B cell (primary cell): ENCODE measurements at regions not wholly inside any gene's neighbourhood (a gene's known extent, or its start where the extent isn't known, plus 50 kb on each side); places are given as distances from the start of the nearest gene placed in this dataset.
A peak's percentile ranks its signal among the peaks of the same experiment; 100 is the strongest.
"Not testable (repeated sequence)": the region's sequence is repeated elsewhere in the genome, so short reads cannot be mapped to it uniquely, and the experiment has no call there.

Source experiments
- ATAC-seq: fragments of 200-7000 bp; cut with Tn5 transposase; one replicate; pipeline ENCODE4 v1.10.0; 2021; ENCODE audit warnings: low read depth, mild to moderate bottlenecking, moderate number of reproducible peaks, moderate library complexity
- CTCF ChIA-PET: fragments of 350-600 bp; sonication (Branson Sonifier 250); formaldehyde crosslinking; loops from one replicate; lab custom pipeline; 2021; ENCODE audit warnings: antibody characterized with exemption, inconsistent platforms; lab: Charles Lee
- POLR2A ChIA-PET: fragments of 350-600 bp; sonication (Branson Sonifier 250); formaldehyde crosslinking; loops from one replicate; lab custom pipeline; 2021; ENCODE audit warnings: antibody characterized with exemption; lab: Charles Lee
- DNase-seq: peaks from one replicate; pipeline ENCODE4 v3.0.0; 2013
- H2AFZ ChIP-seq: 2 replicates; pipeline ENCODE4 v1.6.1; 2012; ENCODE audit warnings: mild to moderate bottlenecking, low read depth, low read length; ENCODE audit not compliant: insufficient read depth, poor library complexity, severe bottlenecking
- H3K27ac ChIP-seq, 2 donors: 1 replicate in 1 of 2; 2 replicates in 1 of 2; pipeline ENCODE4 v1.5.1; 2012 to 2013; ENCODE audit warnings: low read length in 2 of 2, mild to moderate bottlenecking in 2 of 2, moderate library complexity in 1 of 2
- H3K27me3 ChIP-seq, 4 experiments: fragments of 200-600 bp in 1 of 4; sonication (generic) in 1 of 4; replicated peaks in 1 of 4; 1 replicate in 2 of 4; 2 replicates in 2 of 4; pipeline versions ENCODE4 v1.6.1 to v1.7.0; 2013 to 2016; ENCODE audit warnings: low read length in 3 of 4, mild to moderate bottlenecking in 2 of 4, mixed read lengths in 1 of 4, moderate library complexity in 1 of 4; ENCODE audit not compliant: insufficient read depth in 4 of 4, control insufficient read depth in 3 of 4; ENCODE audit errors: control extremely low read depth in 1 of 4
- H3K36me3 ChIP-seq, 2 experiments: replicated peaks in 1 of 2; 1 replicate in 1 of 2; 2 replicates in 1 of 2; pipeline versions ENCODE4 v1.6.1 to v1.7.1; 2013; ENCODE audit warnings: low read length in 1 of 2; ENCODE audit not compliant: insufficient read depth in 2 of 2, control insufficient read depth in 1 of 2; ENCODE audit errors: control extremely low read depth in 1 of 2, extremely low read depth in 1 of 2
- H3K4me1 ChIP-seq, 2 donors: fragments of 200-600 bp in 1 of 2; sonication (generic) in 1 of 2; 1 replicate in 1 of 2; 2 replicates in 1 of 2; pipeline versions ENCODE4 v1.5.1 to v1.6.1; 2013 to 2017; ENCODE audit warnings: low read length in 2 of 2; ENCODE audit not compliant: control insufficient read depth in 2 of 2, insufficient read depth in 2 of 2
- H3K4me2 ChIP-seq: replicated peaks from 2 replicates; pipeline ENCODE3; 2012; ENCODE audit warnings: mild to moderate bottlenecking, low read depth, low read length; ENCODE audit not compliant: poor library complexity, severe bottlenecking
- H3K4me3 ChIP-seq, 5 experiments: fragments of 200-600 bp in 1 of 5; sonication (generic) in 1 of 5; 1 replicate in 3 of 5; 2 replicates in 2 of 5; pipeline versions ENCODE4 v1.5.1 to v1.7.0; 2011 to 2016; ENCODE audit warnings: low read length in 4 of 5, mild to moderate bottlenecking in 4 of 5, low read depth in 2 of 5, control low read depth in 1 of 5, moderate library complexity in 1 of 5; ENCODE audit not compliant: insufficient read depth in 1 of 5; ENCODE audit errors: control extremely low read depth in 1 of 5, extremely low read depth in 1 of 5
- H3K79me2 ChIP-seq: fragments of 200-600 bp; sonication (generic); one replicate; pipeline ENCODE4 v1.6.0; 2016; ENCODE audit warnings: low read length; ENCODE audit not compliant: control insufficient read depth, insufficient read depth
- H3K9ac ChIP-seq: fragments of 200-600 bp; sonication (generic); 2 replicates; pipeline ENCODE4 v1.6.1; 2017; ENCODE audit warnings: mild to moderate bottlenecking, low read length, moderate library complexity
- H3K9me3 ChIP-seq, 3 donors: one replicate each; pipeline versions ENCODE4 v1.6.1 to v1.7.1; 2013; ENCODE audit warnings: low read length in 2 of 3; ENCODE audit not compliant: control insufficient read depth in 2 of 3, insufficient read depth in 1 of 3; ENCODE audit errors: control extremely low read depth in 1 of 3
- H4K20me1 ChIP-seq: 2 replicates; pipeline ENCODE4 v1.6.0; 2012; ENCODE audit warnings: mild to moderate bottlenecking, low read length; ENCODE audit not compliant: insufficient read depth, control insufficient read depth, poor library complexity, severe bottlenecking
- H3K27ac Mint-ChIP-seq: one replicate; pipeline ENCODE4 v1.8.0; 2021; ENCODE audit warnings: mixed read lengths
- H3K27me3 Mint-ChIP-seq: one replicate; pipeline ENCODE4 v1.8.0; 2021; ENCODE audit warnings: mixed read lengths
- H3K4me1 Mint-ChIP-seq: one replicate; pipeline ENCODE4 v1.8.0; 2021; ENCODE audit warnings: mixed read lengths
- H3K4me3 Mint-ChIP-seq: one replicate; pipeline ENCODE4 v1.8.0; 2021; ENCODE audit warnings: mixed read lengths
- H3K9me3 Mint-ChIP-seq: one replicate; pipeline ENCODE4 v1.8.0; 2022; ENCODE audit warnings: mixed read lengths; ENCODE audit not compliant: insufficient read depth
- CTCF ChIP-seq: fragments of 200-600 bp; IDR thresholded peaks from one replicate; pipeline ENCODE4 v1.8.0; 2022; ENCODE audit warnings: antibody characterized with exemption, mild to moderate bottlenecking
- EZH2 ChIP-seq: IDR thresholded peaks from 2 replicates; pipeline ENCODE4 v1.6.1; 2012; ENCODE audit warnings: borderline replicate concordance, low read depth, mild to moderate bottlenecking, moderate library complexity, low read length; ENCODE audit not compliant: insufficient read depth, poor library complexity, severe bottlenecking
- WGBS: methylation state at CpG from one replicate; pipeline ENCODE4 v1.1.5; 2013; ENCODE audit warnings: missing lambda C conversion rate; ENCODE audit not compliant: insufficient coverage; 5-methylcytosine and 5-hydroxymethylcytosine counted together
- intact Hi-C: fragments of 100-400 bp; cut with micrococcal nuclease; formaldehyde crosslinking; loops from one replicate; pipeline ENCODE4 v1.10.0; 2022

DNA sequence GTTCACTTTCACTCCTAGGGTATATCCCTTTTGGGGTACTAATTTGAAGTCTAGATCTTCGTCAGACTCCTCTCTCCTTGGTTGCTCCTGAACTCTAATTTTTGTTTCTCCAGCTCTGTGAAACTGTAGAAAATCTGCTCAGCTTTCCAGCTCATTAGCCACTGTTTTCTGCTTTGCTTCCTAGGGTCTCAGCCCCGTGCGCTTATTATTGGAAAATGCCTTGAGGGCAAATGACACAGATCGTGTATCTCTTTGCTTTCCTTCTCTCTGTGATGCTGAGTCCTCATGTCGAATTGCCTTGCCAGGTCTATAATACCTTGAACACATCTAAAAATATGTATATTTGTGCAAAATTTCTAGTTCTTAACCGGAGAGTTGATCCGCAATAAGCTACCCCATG, 731.1 kb downstream of the EDEM1 start:
- Histone ChIP-seq H3K4me1 (no peaks in the 10 kb centered on the region), H3K36me3 (no peaks in the 10 kb centered on the region), H2AFZ (no peak overlapping the region), H3K27ac (no peak overlapping the region), H3K4me2 (no peak overlapping the region), H3K9me3 (no peaks in the 10 kb centered on the region), H3K79me2 (no peaks in the 10 kb centered on the region), H3K4me3 (no peak overlapping the region), H3K9ac (no peak overlapping the region), H3K27me3 (no peaks in the 10 kb centered on the region), H4K20me1 (no peaks in the 10 kb centered on the region)
- Mint-ChIP-seq H3K27me3 (no peaks in the 10 kb centered on the region), H3K4me3 (no peak overlapping the region), H3K9me3 (peaks cover 4% of the 10 kb centered on the region), H3K4me1 (no peaks in the 10 kb centered on the region), H3K27ac (no peak overlapping the region)
- ATAC-seq, result no peak
- no peak for DNase-seq
- POLR2A ChIA-PET, result no interaction called here
- CTCF ChIA-PET, result no interaction called here
- intact Hi-C loops, result no loop called here
- 100% methylated on average over 2 of the region's 7 CpGs for WGBS
- no peak for TF ChIP-seq CTCF
- no peak for TF ChIP-seq EZH2

DNA sequence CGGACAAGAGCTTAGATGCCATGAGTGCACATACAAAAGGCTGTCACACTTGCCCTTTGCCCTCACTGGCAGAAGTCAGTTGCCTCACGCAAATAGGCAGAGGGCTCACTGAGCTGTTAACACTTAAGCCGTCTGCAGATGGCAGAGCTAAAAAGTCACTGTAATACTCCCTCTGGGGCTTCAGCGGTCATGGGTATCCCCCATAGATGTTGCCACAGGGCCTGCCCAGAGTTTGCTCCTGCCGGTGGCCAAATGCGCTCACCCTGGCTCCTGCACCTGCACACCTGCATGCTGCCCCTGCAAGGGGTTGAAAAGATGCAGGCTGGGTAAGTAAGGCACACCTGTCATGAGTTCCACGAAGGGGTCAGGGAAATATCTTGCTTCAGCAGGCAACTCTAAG, 741.5 kb downstream of the EDEM1 start:
- intact Hi-C loops, result no loop called here

DNA sequence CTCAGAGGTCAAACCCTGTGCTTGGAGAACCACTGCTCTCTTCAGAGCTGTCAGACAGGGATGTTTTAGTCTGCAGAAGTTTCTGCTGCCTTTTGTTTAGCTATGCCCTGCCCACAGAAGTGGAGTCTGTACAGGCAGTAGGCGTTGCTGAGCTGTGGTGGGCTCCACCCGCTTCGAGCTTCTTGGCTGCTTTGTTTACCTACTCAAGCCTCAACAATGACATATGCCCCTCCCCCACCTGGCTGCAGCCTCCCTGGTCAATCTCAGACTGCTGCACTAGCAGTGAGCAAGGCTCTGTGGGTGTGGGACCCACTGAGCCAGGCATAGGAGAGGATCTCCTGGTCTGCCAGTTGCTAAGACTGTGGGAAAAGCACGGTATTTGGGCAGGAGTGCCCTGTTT, 756.6 kb downstream of the EDEM1 start:
- H3K4me2 ChIP-seq, H3K36me3 ChIP-seq, H3K79me2 ChIP-seq, intact Hi-C loops, H3K27me3 ChIP-seq, POLR2A ChIA-PET, H3K9me3 Mint-ChIP-seq, CTCF ChIA-PET, ATAC-seq, H3K9me3 ChIP-seq, H3K27ac Mint-ChIP-seq, H3K27me3 Mint-ChIP-seq, H3K4me1 Mint-ChIP-seq, H3K27ac ChIP-seq, H3K4me3 Mint-ChIP-seq, H3K4me3 ChIP-seq, H4K20me1 ChIP-seq, H3K4me1 ChIP-seq, H3K9ac ChIP-seq, H2AFZ ChIP-seq: not testable (repeated sequence)
- peak; percentile 3 for DNase-seq
- WGBS, result 89% methylated on average over 3 of the region's 4 CpGs

More for the DNA sequence above, 741.5 kb downstream of the EDEM1 start:
- TF ChIP-seq EZH2, result no peak
- no peak for TF ChIP-seq CTCF
- no peak overlapping the region for H3K27ac Mint-ChIP-seq
- Histone ChIP-seq H3K4me3 (no peak overlapping the region), H3K79me2 (no peaks in the 10 kb centered on the region), H3K4me1 (no peaks in the 10 kb centered on the region), H3K9me3 (no peaks in the 10 kb centered on the region), H3K4me2 (no peak overlapping the region), H3K27ac (no peak overlapping the region), H3K27me3 (no peaks in the 10 kb centered on the region), H2AFZ (no peak overlapping the region), H3K9ac (no peak overlapping the region), H3K36me3 (no peaks in the 10 kb centered on the region), H4K20me1 (no peaks in the 10 kb centered on the region)
- POLR2A ChIA-PET, result no interaction called here
- no peak for DNase-seq
- H3K27me3 Mint-ChIP-seq, result no peaks in the 10 kb centered on the region
- no peak for ATAC-seq
- H3K9me3 Mint-ChIP-seq, result no peaks in the 10 kb centered on the region
- WGBS, result 93% methylated on average over 6 of the region's 7 CpGs
- CTCF ChIA-PET, result no interaction called here
- H3K4me1 Mint-ChIP-seq, result no peaks in the 10 kb centered on the region
- no peak overlapping the region for H3K4me3 Mint-ChIP-seq
